NCI-H345 (cell line): ENCODE measurements at regions not wholly inside any gene's neighbourhood (a gene's known extent, or its start where the extent isn't known, plus 50 kb on each side); places are given as distances from the start of the nearest gene placed in this dataset.

Source experiments
- DNase-seq: peaks from one replicate; lab custom pipeline; 2025; lab: John Stamatoyannopoulos, UW

GRCh38 chr3:181660337-181660736 lies 51.4 kb upstream of the SOX2 start:
- DNase-seq, result peak; percentile 7

- DNase-seq, result no peak
Measured at GRCh38 chr3:181637456-181637855, 74.3 kb upstream of the SOX2 start.

- no peak for DNase-seq
Measured at GRCh38 chr3:181637056-181637455, 74.7 kb upstream of the SOX2 start.

GRCh38 chr3:181635141-181635540 lies 76.6 kb upstream of the SOX2 start:
- DNase-seq, result no peak

GRCh38 chr3:181633556-181633955 lies 78.2 kb upstream of the SOX2 start:
- no peak for DNase-seq

GRCh38 chr3:181631901-181632300 lies 79.8 kb upstream of the SOX2 start:
- no peak for DNase-seq

- no peak for DNase-seq
Measured at GRCh38 chr3:181630853-181631252, 80.9 kb upstream of the SOX2 start.

GRCh38 chr3:181629711-181630110 lies 82.0 kb upstream of the SOX2 start:
- no peak for DNase-seq

GRCh38 chr3:181629029-181629428 lies 82.7 kb upstream of the SOX2 start:
- DNase-seq, result no peak

- DNase-seq, result no peak
Measured at GRCh38 chr3:181628384-181628783, 83.3 kb upstream of the SOX2 start.

GRCh38 chr3:181626036-181626435 lies 85.7 kb upstream of the SOX2 start:
- DNase-seq, result no peak

- DNase-seq, result peak; percentile 69
Measured at GRCh38 chr3:181623924-181624694, 87.6 kb upstream of the SOX2 start.

- DNase-seq, result no peak
Measured at GRCh38 chr3:181622365-181622764, 89.4 kb upstream of the SOX2 start.

GRCh38 chr3:181619897-181620296 lies 91.8 kb upstream of the SOX2 start:
- no peak for DNase-seq

- DNase-seq, result no peak
Measured at GRCh38 chr3:181618260-181618659, 93.5 kb upstream of the SOX2 start.

GRCh38 chr3:181616088-181617070 lies 95.3 kb upstream of the SOX2 start:
- no peak for DNase-seq

- DNase-seq, result no peak
Measured at GRCh38 chr3:181615666-181616065, 96.1 kb upstream of the SOX2 start.

- no peak for DNase-seq
Measured at GRCh38 chr3:181614878-181615277, 96.8 kb upstream of the SOX2 start.

- DNase-seq, result no peak
Measured at GRCh38 chr3:181613813-181614212, 97.9 kb upstream of the SOX2 start.

- DNase-seq, result no peak
Measured at GRCh38 chr3:181613191-181613590, 98.5 kb upstream of the SOX2 start.

GRCh38 chr3:181610973-181611265 lies 100.8 kb upstream of the SOX2 start:
- peak; percentile 44 for DNase-seq

- peak; percentile 33 for DNase-seq
Measured at GRCh38 chr3:181610083-181610972, 101.4 kb upstream of the SOX2 start.
